Hepatocyte (in vitro differentiated cells): ENCODE measurements at regions not wholly inside any gene's neighbourhood (a gene's known extent, or its start where the extent isn't known, plus 50 kb on each side); places are given as distances from the start of the nearest gene placed in this dataset.

ENCODE experiments used
- DNase-seq: peaks from one replicate; pipeline ENCODE4 v3.0.0-alpha.2; 2016; ENCODE audit warnings: low spot score
- H2AFZ ChIP-seq: fragments of 200-600 bp; sonication (generic); 2 replicates; pipeline ENCODE4 v1.6.0; 2016; ENCODE audit warnings: antibody characterized with exemption, mild to moderate bottlenecking
- H3K27ac ChIP-seq: fragments of 200-600 bp; sonication (generic); 2 replicates; pipeline ENCODE4 v1.5.1; 2016; ENCODE audit warnings: mild to moderate bottlenecking
- H3K27me3 ChIP-seq: fragments of 200-600 bp; sonication (generic); 2 replicates; pipeline ENCODE4 v1.6.1; 2016
- H3K36me3 ChIP-seq: fragments of 200-600 bp; sonication (generic); replicated peaks from 2 replicates; pipeline ENCODE4 v1.5.1; 2016; ENCODE audit warnings: low read depth; ENCODE audit not compliant: insufficient read depth
- H3K4me1 ChIP-seq: fragments of 200-600 bp; sonication (generic); 2 replicates; pipeline ENCODE4 v1.5.1; 2016; ENCODE audit warnings: mild to moderate bottlenecking, moderate library complexity; ENCODE audit not compliant: insufficient read depth
- H3K4me2 ChIP-seq: fragments of 200-600 bp; sonication (generic); 2 replicates; pipeline ENCODE4 v1.6.0; 2016
- H3K4me3 ChIP-seq: fragments of 200-600 bp; sonication (generic); 2 replicates; pipeline ENCODE4 v1.5.1; 2016; ENCODE audit warnings: mild to moderate bottlenecking
- H3K79me2 ChIP-seq: fragments of 200-600 bp; sonication (generic); 2 replicates; pipeline ENCODE4 v1.6.0; 2017; ENCODE audit warnings: mild to moderate bottlenecking
- H3K9me2 ChIP-seq: fragments of 200-600 bp; sonication (generic); replicated peaks from 2 replicates; pipeline ENCODE4 v1.6.0; 2017; ENCODE audit warnings: mild to moderate bottlenecking; ENCODE audit not compliant: insufficient read depth
- H3K9me3 ChIP-seq: fragments of 200-600 bp; sonication (generic); 2 replicates; pipeline ENCODE4 v1.5.1; 2016; ENCODE audit warnings: low read depth, mild to moderate bottlenecking
- H4K20me1 ChIP-seq: fragments of 200-600 bp; sonication (generic); 2 replicates; pipeline ENCODE4 v1.6.0; 2016; ENCODE audit warnings: mild to moderate bottlenecking; ENCODE audit not compliant: insufficient read depth, poor library complexity, severe bottlenecking
- CTCF ChIP-seq: fragments of 200-600 bp; sonication (generic); IDR thresholded peaks from 2 replicates; pipeline ENCODE4 v1.5.1; 2016; ENCODE audit warnings: antibody characterized with exemption, mild to moderate bottlenecking; ENCODE audit not compliant: poor library complexity
- EZH2 ChIP-seq: fragments of 200-600 bp; sonication (generic); IDR thresholded peaks from 2 replicates; pipeline ENCODE4 v1.6.1; 2016; ENCODE audit warnings: antibody characterized with exemption, mild to moderate bottlenecking, borderline replicate concordance
- EZH2phosphoT487 ChIP-seq: fragments of 200-600 bp; sonication (generic); IDR thresholded peaks from one replicate; pipeline ENCODE4 v1.6.1; 2018; ENCODE audit warnings: antibody characterized with exemption, mild to moderate bottlenecking, low read depth, moderate library complexity; ENCODE audit not compliant: unreplicated experiment, severe bottlenecking
- WGBS: methylation state at CpG from one replicate; pipeline ENCODE4 v1.1.6; 2016; ENCODE audit warnings: low lambda C conversion rate; ENCODE audit errors: missing lambda C conversion rate; 5-methylcytosine and 5-hydroxymethylcytosine counted together

DNA sequence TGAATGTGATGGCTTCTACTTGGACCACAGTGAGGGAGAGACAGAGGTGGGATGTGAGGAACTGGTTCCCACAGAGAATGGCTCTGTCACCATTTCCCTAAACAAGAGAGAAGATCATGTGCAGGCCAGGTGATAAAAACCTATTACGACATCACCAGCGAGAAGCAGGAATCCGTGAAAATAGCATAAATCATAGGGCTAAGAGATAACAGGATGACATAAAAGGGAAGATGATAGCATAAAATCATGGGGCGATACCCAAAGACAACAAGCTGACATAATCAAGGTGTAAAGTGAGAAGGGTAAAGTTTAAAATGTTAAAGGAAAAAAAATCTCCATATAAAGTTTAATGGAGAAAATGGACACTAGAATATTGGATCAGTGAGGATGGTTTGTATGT, 205.5 kb upstream of the SLIT2 start:
- Histone ChIP-seq H3K9me2 (no peaks in the 10 kb centered on the region), H3K27ac (no peak overlapping the region), H3K4me1 (no peaks in the 10 kb centered on the region), H3K79me2 (no peaks in the 10 kb centered on the region), H2AFZ (no peak overlapping the region), H3K27me3 (no peaks in the 10 kb centered on the region), H3K4me3 (no peak overlapping the region), H3K4me2 (no peak overlapping the region), H4K20me1 (no peaks in the 10 kb centered on the region), H3K36me3 (no peaks in the 10 kb centered on the region), H3K9me3 (no peaks in the 10 kb centered on the region)
- TF ChIP-seq EZH2 (no peak), CTCF (no peak), EZH2phosphoT487 (no peak)
- DNase-seq = no peak
- WGBS = 56% methylated on average over 4 of the region's 4 CpGs

DNA sequence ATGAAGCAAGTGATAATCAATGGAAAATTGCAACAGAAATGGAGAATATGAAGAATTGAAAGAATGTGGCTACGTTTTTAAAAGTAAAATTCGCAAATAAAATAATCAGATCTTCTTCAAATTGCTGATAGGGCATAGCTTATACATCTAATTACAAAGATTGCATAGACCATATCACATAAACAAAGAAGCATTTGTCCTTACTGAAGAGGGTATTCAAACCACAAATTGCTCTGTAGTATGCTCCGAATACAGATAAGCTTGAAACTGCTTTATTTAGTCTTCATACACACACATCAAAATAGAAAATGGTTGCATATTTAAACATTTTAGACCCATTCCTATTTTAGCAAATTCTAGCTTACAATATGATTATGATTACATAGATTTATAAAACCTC, 206.7 kb upstream of the SLIT2 start:
- no peak overlapping the region for H3K4me3 ChIP-seq
- H3K27me3 ChIP-seq = no peaks in the 10 kb centered on the region
- TF ChIP-seq CTCF (no peak), EZH2 (no peak), EZH2phosphoT487 (no peak)
- H3K4me1 ChIP-seq = no peaks in the 10 kb centered on the region
- no peaks in the 10 kb centered on the region for H4K20me1 ChIP-seq
- H3K27ac ChIP-seq = no peak overlapping the region
- no peaks in the 10 kb centered on the region for H3K36me3 ChIP-seq
- WGBS = 60% methylated on average over 3 of the region's 3 CpGs
- H3K79me2 ChIP-seq = no peaks in the 10 kb centered on the region
- no peaks in the 10 kb centered on the region for H3K9me3 ChIP-seq
- DNase-seq = no peak
- no peaks in the 10 kb centered on the region for H3K9me2 ChIP-seq
- no peak overlapping the region for H3K4me2 ChIP-seq
- no peak overlapping the region for H2AFZ ChIP-seq

GRCh38 chr4:20044502-20044911, 207.2 kb upstream of the SLIT2 start:
- H3K27ac ChIP-seq = peak overlapping the region; percentile 1
- no peak overlapping the region for H3K4me2 ChIP-seq
- 45% methylated on average over 2 of the region's 2 CpGs for WGBS
- no peak overlapping the region for H3K4me3 ChIP-seq
- H3K9me3 ChIP-seq = no peaks in the 10 kb centered on the region
- DNase-seq = no peak
- no peaks in the 10 kb centered on the region for H3K4me1 ChIP-seq
- H3K9me2 ChIP-seq = no peaks in the 10 kb centered on the region
- H4K20me1 ChIP-seq = no peaks in the 10 kb centered on the region
- H3K27me3 ChIP-seq = no peaks in the 10 kb centered on the region
- H3K79me2 ChIP-seq = no peaks in the 10 kb centered on the region
- TF ChIP-seq EZH2phosphoT487 (no peak), EZH2 (no peak), CTCF (no peak)
- H3K36me3 ChIP-seq = no peaks in the 10 kb centered on the region
- no peak overlapping the region for H2AFZ ChIP-seq

DNA sequence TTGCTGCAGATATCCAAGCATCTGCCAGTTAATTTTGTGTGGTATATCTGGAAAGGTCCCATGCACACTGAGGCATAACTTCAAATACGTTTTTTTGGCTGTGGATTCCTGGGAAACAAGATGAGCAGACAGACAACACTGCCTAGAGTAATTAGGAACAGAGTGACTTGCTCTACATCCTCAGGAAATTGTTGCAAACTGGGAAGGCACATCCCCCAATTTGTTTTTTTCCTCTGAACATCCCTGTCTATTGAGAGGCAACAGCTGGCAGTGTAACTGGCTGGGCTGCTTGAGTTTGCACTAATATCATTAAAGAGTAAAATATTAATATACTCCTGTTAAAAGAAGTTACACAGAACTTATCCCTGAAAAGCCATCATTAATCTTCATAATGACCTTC, 207.7 kb upstream of the SLIT2 start:
- TF ChIP-seq EZH2 (no peak), EZH2phosphoT487 (no peak), CTCF (no peak)
- H3K4me1 ChIP-seq = no peaks in the 10 kb centered on the region
- no peak overlapping the region for H3K4me2 ChIP-seq
- no peaks in the 10 kb centered on the region for H3K9me3 ChIP-seq
- H3K36me3 ChIP-seq = no peaks in the 10 kb centered on the region
- H3K27ac ChIP-seq = peak overlapping the region; percentile 1
- no peaks in the 10 kb centered on the region for H3K27me3 ChIP-seq
- no peaks in the 10 kb centered on the region for H3K79me2 ChIP-seq
- DNase-seq = no peak
- no peak overlapping the region for H2AFZ ChIP-seq
- H4K20me1 ChIP-seq = no peaks in the 10 kb centered on the region
- H3K9me2 ChIP-seq = no peaks in the 10 kb centered on the region
- no peak overlapping the region for H3K4me3 ChIP-seq
- WGBS = 30% methylated on average over 1 of the region's 1 CpG
